ENCODE measurements at regions not wholly inside any gene's neighbourhood (a gene's known extent, or its start where the extent isn't known, plus 50 kb on each side); places are given as distances from the start of the nearest gene placed in this dataset.

GRCh38 chr2:118696786-118697465, 150.5 kb downstream of the EN1 start:
- no peak for DNase-seq

GRCh38 chr2:118693287-118693822, 154.1 kb downstream of the EN1 start:
- DNase-seq: no peak

- DNase-seq: no peak
Measured at GRCh38 chr2:118689874-118690273, 157.6 kb downstream of the EN1 start.

GRCh38 chr2:118689456-118689855, 158.0 kb downstream of the EN1 start:
- DNase-seq: no peak

GRCh38 chr2:118689033-118689432, 158.4 kb downstream of the EN1 start:
- DNase-seq: no peak

- DNase-seq: no peak
Measured at GRCh38 chr2:118687698-118688097, 159.8 kb downstream of the EN1 start.

GRCh38 chr2:118687192-118687591, 160.3 kb downstream of the EN1 start:
- DNase-seq: no peak

GRCh38 chr2:118686346-118686745, 161.1 kb downstream of the EN1 start:
- DNase-seq: no peak

GRCh38 chr2:118683460-118683859, 164.0 kb downstream of the EN1 start:
- no peak for DNase-seq

GRCh38 chr2:118678985-118679384, 168.5 kb downstream of the EN1 start:
- no peak for DNase-seq

GRCh38 chr2:118677546-118677945, 169.9 kb downstream of the EN1 start:
- DNase-seq: no peak

- no peak for DNase-seq
Measured at GRCh38 chr2:118675531-118675930, 171.9 kb downstream of the EN1 start.

- no peak for DNase-seq
Measured at GRCh38 chr2:118672571-118673158, 174.8 kb downstream of the EN1 start.

- DNase-seq: no peak
Measured at GRCh38 chr2:118671701-118672454, 175.6 kb downstream of the EN1 start.

GRCh38 chr2:118670838-118671237, 176.6 kb downstream of the EN1 start:
- DNase-seq: no peak

GRCh38 chr2:118670276-118670675, 177.2 kb downstream of the EN1 start:
- no peak for DNase-seq

- no peak for DNase-seq
Measured at GRCh38 chr2:118669654-118670053, 177.8 kb downstream of the EN1 start.

- DNase-seq: no peak
Measured at GRCh38 chr2:118668431-118669424, 178.7 kb downstream of the EN1 start.

GRCh38 chr2:118667964-118668363, 179.5 kb downstream of the EN1 start:
- DNase-seq: no peak

- DNase-seq: no peak
Measured at GRCh38 chr2:118667348-118667747, 180.1 kb downstream of the EN1 start.

- no peak for DNase-seq
Measured at GRCh38 chr2:118665784-118666529, 181.5 kb downstream of the EN1 start.

GRCh38 chr2:118661179-118661578, 186.3 kb downstream of the EN1 start:
- DNase-seq: no peak
